ENCODE measurements at regions not wholly inside any gene's neighbourhood (a gene's known extent, or its start where the extent isn't known, plus 50 kb on each side); places are given as distances from the start of the nearest gene placed in this dataset.

DNA sequence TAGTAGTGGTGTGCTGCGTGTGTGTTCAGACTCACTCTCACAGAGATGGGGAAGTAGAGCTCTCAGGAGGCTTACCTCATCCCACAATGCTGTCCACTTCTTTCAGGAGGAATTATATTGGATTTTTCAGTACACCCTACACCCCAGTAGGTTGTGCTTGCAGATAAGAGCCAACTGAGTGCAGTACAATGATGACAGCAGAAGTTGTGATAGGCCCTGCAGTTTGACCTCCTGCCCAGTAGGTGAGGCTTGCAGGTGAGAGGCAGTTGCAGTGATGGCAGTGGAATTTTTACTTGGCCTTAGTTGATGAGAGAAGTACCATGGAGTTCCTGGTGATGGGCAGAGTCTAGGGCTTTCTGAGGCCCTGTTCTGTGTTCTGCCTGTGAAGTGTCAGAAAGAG is 657.8 kb downstream of the KCNJ3 start:
- TF ChIP-seq, protein P1, sequence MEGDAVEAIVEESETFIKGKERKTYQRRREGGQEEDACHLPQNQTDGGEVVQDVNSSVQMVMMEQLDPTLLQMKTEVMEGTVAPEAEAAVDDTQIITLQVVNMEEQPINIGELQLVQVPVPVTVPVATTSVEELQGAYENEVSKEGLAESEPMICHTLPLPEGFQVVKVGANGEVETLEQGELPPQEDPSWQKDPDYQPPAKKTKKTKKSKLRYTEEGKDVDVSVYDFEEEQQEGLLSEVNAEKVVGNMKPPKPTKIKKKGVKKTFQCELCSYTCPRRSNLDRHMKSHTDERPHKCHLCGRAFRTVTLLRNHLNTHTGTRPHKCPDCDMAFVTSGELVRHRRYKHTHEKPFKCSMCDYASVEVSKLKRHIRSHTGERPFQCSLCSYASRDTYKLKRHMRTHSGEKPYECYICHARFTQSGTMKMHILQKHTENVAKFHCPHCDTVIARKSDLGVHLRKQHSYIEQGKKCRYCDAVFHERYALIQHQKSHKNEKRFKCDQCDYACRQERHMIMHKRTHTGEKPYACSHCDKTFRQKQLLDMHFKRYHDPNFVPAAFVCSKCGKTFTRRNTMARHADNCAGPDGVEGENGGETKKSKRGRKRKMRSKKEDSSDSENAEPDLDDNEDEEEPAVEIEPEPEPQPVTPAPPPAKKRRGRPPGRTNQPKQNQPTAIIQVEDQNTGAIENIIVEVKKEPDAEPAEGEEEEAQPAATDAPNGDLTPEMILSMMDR (IDR thresholded peaks at IDR 0.05): no peak
- no peak for TF ChIP-seq POLR2A (IDR thresholded peaks at IDR 0.05)
- no peak for TF ChIP-seq EP300 (IDR thresholded peaks at IDR 0.05; ENCODE audit: low read depth)
